Nephron (organoid): ENCODE measurements at regions not wholly inside any gene's neighbourhood (a gene's known extent, or its start where the extent isn't known, plus 50 kb on each side); places are given as distances from the start of the nearest gene placed in this dataset.

Experiments
- H3K27ac Mint-ChIP-seq, 3 experiments: 2 replicates each; pipeline ENCODE4 v1.8.0; 2020; ENCODE audit warnings: mixed read lengths in 3 of 3, mild to moderate bottlenecking in 2 of 3, moderate library complexity in 1 of 3
- H3K27me3 Mint-ChIP-seq: 2 replicates; pipeline ENCODE4 v1.8.0; 2021; ENCODE audit warnings: low read depth, mild to moderate bottlenecking, moderate library complexity, mixed read lengths
- H3K36me3 Mint-ChIP-seq: 2 replicates; pipeline ENCODE4 v1.8.0; 2020; ENCODE audit warnings: low read depth, mixed read lengths
- H3K4me1 Mint-ChIP-seq: 2 replicates; pipeline ENCODE4 v1.8.0; 2020; ENCODE audit warnings: mixed read lengths
- H3K4me3 Mint-ChIP-seq, 3 experiments: 2 replicates each; pipeline ENCODE4 v1.8.0; 2020; ENCODE audit warnings: mild to moderate bottlenecking in 3 of 3, mixed read lengths in 3 of 3, moderate library complexity in 2 of 3
- H3K9me3 Mint-ChIP-seq: 2 replicates; pipeline ENCODE4 v1.8.0; 2020; ENCODE audit warnings: mixed read lengths
- TF ChIP-seq, protein P1 (sequence below), 3 experiments: fragments of 200-600 bp; sonication (generic); IDR thresholded peaks; one replicate each; pipeline ENCODE4 v1.5.0; 2021; ENCODE audit warnings: antibody characterized with exemption in 3 of 3; ENCODE audit not compliant: unreplicated experiment in 3 of 3

DNA sequence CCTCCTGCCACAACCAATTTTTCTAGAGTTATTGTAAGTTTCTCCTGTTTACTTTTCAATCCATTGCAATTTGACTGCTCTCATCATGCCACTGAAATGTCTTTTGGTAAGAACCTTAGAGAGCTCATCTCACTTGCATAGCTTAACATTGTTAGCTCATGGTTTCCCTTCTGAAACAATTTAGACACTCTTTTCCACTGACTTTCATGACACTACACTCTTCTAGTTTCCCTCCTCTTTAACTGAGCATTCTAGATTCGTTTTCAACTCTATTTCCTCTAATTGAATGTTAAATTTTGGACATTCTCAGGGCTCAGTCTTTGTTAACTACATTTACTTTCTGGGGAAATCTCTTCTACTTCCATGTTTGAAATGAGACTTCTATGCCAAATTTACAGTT is 369.1 kb downstream of the JRKL start:
- TF ChIP-seq, protein P1, sequence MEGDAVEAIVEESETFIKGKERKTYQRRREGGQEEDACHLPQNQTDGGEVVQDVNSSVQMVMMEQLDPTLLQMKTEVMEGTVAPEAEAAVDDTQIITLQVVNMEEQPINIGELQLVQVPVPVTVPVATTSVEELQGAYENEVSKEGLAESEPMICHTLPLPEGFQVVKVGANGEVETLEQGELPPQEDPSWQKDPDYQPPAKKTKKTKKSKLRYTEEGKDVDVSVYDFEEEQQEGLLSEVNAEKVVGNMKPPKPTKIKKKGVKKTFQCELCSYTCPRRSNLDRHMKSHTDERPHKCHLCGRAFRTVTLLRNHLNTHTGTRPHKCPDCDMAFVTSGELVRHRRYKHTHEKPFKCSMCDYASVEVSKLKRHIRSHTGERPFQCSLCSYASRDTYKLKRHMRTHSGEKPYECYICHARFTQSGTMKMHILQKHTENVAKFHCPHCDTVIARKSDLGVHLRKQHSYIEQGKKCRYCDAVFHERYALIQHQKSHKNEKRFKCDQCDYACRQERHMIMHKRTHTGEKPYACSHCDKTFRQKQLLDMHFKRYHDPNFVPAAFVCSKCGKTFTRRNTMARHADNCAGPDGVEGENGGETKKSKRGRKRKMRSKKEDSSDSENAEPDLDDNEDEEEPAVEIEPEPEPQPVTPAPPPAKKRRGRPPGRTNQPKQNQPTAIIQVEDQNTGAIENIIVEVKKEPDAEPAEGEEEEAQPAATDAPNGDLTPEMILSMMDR (IDR thresholded peaks at IDR 0.05; ENCODE audit: unreplicated experiment in 3 of 3) = no peak
- Mint-ChIP-seq H3K27me3 (no peaks in the 10 kb centered on the region), H3K4me1 (no peaks in the 10 kb centered on the region), H3K27ac (no peak overlapping the region), H3K9me3 (no peaks in the 10 kb centered on the region), H3K36me3 (no peaks in the 10 kb centered on the region), H3K4me3 (no peak overlapping the region)

DNA sequence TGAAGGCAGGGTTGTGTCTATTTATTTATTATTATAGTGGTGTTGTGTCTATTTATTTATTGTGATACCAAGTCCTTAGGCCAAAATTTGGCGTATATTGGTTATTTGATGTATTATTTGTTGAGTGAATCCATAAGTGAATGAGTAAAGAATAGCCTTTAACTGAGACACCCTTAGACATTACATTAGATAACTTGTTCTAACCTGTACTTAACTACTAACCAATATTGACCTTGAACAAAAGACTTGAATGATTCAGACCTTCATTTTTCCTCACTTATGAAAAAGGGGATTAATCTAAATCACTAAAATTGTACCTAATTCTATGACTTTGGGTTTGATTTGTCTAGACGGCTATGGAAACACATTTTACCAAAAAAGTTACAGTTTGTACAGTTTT is 370.5 kb downstream of the JRKL start:
- TF ChIP-seq, protein P1 (IDR thresholded peaks at IDR 0.05; ENCODE audit: unreplicated experiment in 3 of 3) = no peak
- H3K4me3 Mint-ChIP-seq = no peak overlapping the region
- H3K9me3 Mint-ChIP-seq = no peaks in the 10 kb centered on the region
- H3K27ac Mint-ChIP-seq = no peak overlapping the region
- H3K27me3 Mint-ChIP-seq = no peaks in the 10 kb centered on the region
- no peaks in the 10 kb centered on the region for H3K4me1 Mint-ChIP-seq
- no peaks in the 10 kb centered on the region for H3K36me3 Mint-ChIP-seq

DNA sequence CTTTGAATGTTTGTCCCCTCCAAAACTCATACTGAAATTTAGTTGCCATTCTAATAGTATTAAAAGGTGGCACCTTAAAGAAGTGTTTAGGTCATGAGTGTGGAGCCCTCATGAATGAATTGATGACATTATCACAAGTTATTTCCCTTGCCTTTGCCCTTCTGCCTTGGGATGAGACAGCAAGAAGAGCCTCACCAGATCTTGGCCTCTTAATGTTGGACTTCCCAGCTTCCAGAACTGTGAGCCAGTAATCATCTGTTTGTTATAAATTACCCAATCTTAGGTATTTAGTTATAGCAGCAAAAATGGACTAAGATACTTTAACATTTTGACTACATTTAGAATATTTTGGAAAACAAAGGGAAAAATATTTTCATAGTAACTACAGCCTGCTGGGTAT is 371.0 kb downstream of the JRKL start:
- no peaks in the 10 kb centered on the region for H3K4me1 Mint-ChIP-seq
- TF ChIP-seq, protein P1 (IDR thresholded peaks at IDR 0.05; ENCODE audit: unreplicated experiment in 3 of 3) = no peak
- H3K36me3 Mint-ChIP-seq = no peaks in the 10 kb centered on the region
- H3K4me3 Mint-ChIP-seq = no peak overlapping the region
- no peaks in the 10 kb centered on the region for H3K9me3 Mint-ChIP-seq
- H3K27ac Mint-ChIP-seq = no peak overlapping the region
- no peaks in the 10 kb centered on the region for H3K27me3 Mint-ChIP-seq

DNA sequence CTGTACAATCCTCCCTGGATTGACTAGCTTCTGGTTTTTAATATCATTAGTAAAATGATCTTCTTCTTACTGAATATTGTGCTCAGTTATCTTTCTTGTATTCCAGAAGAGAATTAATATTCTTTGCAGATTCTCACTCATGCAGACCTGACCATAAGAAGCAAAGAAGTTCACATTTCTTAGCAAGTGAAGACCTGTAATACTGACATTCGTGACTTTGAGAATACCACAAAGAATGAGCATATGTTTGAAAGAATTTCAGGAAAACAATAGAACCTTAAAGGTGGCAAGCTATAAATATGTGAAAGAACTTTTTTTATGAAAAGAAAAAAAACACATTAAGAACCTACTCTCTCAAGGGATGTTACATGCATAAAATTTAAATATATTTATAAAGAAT is 371.6 kb downstream of the JRKL start:
- Mint-ChIP-seq H3K9me3 (peaks cover 2% of the 10 kb centered on the region), H3K27ac (no peak overlapping the region), H3K4me3 (no peak overlapping the region), H3K27me3 (no peaks in the 10 kb centered on the region), H3K36me3 (no peaks in the 10 kb centered on the region), H3K4me1 (no peaks in the 10 kb centered on the region)
- TF ChIP-seq, protein P1 (IDR thresholded peaks at IDR 0.05; ENCODE audit: unreplicated experiment in 3 of 3) = no peak

DNA sequence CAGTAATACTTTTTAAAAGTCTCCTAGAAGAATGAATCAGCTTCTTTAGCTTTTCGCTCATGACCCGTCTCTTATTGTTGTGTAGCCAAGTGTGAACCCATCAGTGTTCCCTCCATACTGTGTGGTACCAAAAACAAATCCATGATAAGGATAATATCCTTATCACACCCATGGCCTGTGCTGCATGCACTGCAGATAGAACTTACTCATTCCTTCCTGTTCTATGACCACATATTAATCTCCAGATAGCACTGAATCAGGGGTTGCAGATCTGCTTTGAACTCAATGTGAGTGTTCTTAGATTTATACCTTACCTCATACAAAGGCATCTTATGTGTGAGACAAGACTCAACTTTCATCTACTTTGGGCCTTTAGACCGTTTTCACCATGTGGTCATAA is 373.4 kb downstream of the JRKL start:
- peaks cover 5% of the 10 kb centered on the region for H3K9me3 Mint-ChIP-seq
- H3K36me3 Mint-ChIP-seq = no peaks in the 10 kb centered on the region
- H3K4me1 Mint-ChIP-seq = no peaks in the 10 kb centered on the region
- no peak overlapping the region for H3K4me3 Mint-ChIP-seq
- TF ChIP-seq, protein P1 (IDR thresholded peaks at IDR 0.05; ENCODE audit: unreplicated experiment in 3 of 3) = no peak
- H3K27ac Mint-ChIP-seq = no peak overlapping the region
- no peaks in the 10 kb centered on the region for H3K27me3 Mint-ChIP-seq

DNA sequence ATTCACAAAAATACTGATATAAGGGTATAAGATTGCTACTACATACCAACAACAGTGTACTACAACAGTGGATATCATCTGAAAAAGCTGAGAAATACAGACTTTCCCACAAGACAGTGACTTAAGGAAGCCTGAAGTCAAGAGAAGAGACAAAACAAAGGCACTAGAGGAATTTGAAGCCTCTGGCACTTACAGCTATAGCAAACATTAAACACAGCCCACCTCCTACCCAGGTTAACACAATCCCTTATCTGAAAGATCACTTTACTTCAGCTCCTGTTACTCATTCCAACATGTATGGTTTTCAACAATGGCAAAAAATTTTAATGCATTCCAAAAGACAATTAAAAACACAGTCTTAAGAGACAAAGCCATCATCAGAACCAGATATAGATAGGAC is 388.5 kb downstream of the JRKL start:
- H3K27ac Mint-ChIP-seq = no peak overlapping the region
- no peaks in the 10 kb centered on the region for H3K4me1 Mint-ChIP-seq
- H3K36me3 Mint-ChIP-seq = no peaks in the 10 kb centered on the region
- H3K9me3 Mint-ChIP-seq = no peaks in the 10 kb centered on the region
- H3K27me3 Mint-ChIP-seq = no peaks in the 10 kb centered on the region
- TF ChIP-seq, protein P1 (IDR thresholded peaks at IDR 0.05; ENCODE audit: unreplicated experiment in 3 of 3) = no peak
- no peak overlapping the region for H3K4me3 Mint-ChIP-seq
